SK-N-SH (cell line): ENCODE measurements at regions not wholly inside any gene's neighbourhood (a gene's known extent, or its start where the extent isn't known, plus 50 kb on each side); places are given as distances from the start of the nearest gene placed in this dataset.

Experiments
- CTCF ChIA-PET: fragments of 300-600, 350-600 bp; formaldehyde crosslinking; extraction: SDS; loops from one replicate; lab custom pipeline; 2021; lab: Yijun Ruan, JAX
- POLR2A ChIA-PET: fragments of 350-600 bp; sonication (Branson Sonifier 250); formaldehyde crosslinking; extraction: SDS; loops from one replicate; lab custom pipeline; 2020; ENCODE audit warnings: antibody characterized with exemption, inconsistent platforms; lab: Yijun Ruan, JAX
- DNase-seq: peaks from one replicate; pipeline ENCODE4 v3.0.0; 2012
- H2AFZ ChIP-seq: fragments of 200-600 bp; sonication (generic); 2 replicates; pipeline ENCODE4 v1.8.1; 2016; ENCODE audit warnings: antibody characterized with exemption, mild to moderate bottlenecking, low read depth
- H3F3A ChIP-seq: fragments of 200-600 bp; sonication (generic); replicated peaks from 2 replicates; pipeline ENCODE3; 2016; ENCODE audit warnings: antibody characterized with exemption, mild to moderate bottlenecking; ENCODE audit not compliant: insufficient read depth
- H3K27ac ChIP-seq, 2 experiments: fragments of 200-500 bp in 1 of 2; fragments of 200-600 bp in 1 of 2; sonication (Bioruptor generic) in 1 of 2; sonication (generic), shearing (Covaris generic) in 1 of 2; 2 replicates each; pipeline versions ENCODE4 v1.5.1 to v1.6.1; 2014 to 2016; ENCODE audit warnings: low read depth in 2 of 2, inconsistent platforms in 1 of 2, low read length in 1 of 2, mild to moderate bottlenecking in 1 of 2, mixed read lengths in 1 of 2
- H3K27me3 ChIP-seq: fragments of 200-600 bp; sonication (generic), shearing (Covaris generic); 2 replicates; pipeline ENCODE4 v1.6.1; 2016; ENCODE audit warnings: mixed run types; ENCODE audit not compliant: insufficient read depth
- H3K36me3 ChIP-seq, 2 experiments: fragments of 200-500 bp in 1 of 2; fragments of 200-600 bp in 1 of 2; sonication (Bioruptor generic) in 1 of 2; sonication (generic) in 1 of 2; replicated peaks in 1 of 2; 2 replicates each; pipeline versions ENCODE3 to v1.5.1; 2014 to 2016; ENCODE audit warnings: low read length in 1 of 2, mild to moderate bottlenecking in 1 of 2; ENCODE audit not compliant: insufficient read depth in 2 of 2, control insufficient read depth in 1 of 2
- H3K4me1 ChIP-seq, 2 experiments: fragments of 200-500 bp in 1 of 2; fragments of 200-600 bp in 1 of 2; sonication (Bioruptor generic) in 1 of 2; sonication (generic), shearing (Covaris generic) in 1 of 2; 2 replicates each; pipeline versions ENCODE4 v1.5.1 to v1.6.1; 2014 to 2016; ENCODE audit warnings: low read depth in 1 of 2, low read length in 1 of 2, mixed run types in 1 of 2; ENCODE audit not compliant: insufficient read depth in 2 of 2, control insufficient read depth in 1 of 2
- H3K4me2 ChIP-seq: fragments of 200-600 bp; sonication (generic), shearing (Covaris generic); 2 replicates; pipeline ENCODE4 v1.6.1; 2017; ENCODE audit warnings: mixed run types
- H3K4me3 ChIP-seq, 2 experiments: fragments of 200-500 bp in 1 of 2; fragments of 200-600 bp in 1 of 2; sonication (Bioruptor generic) in 1 of 2; sonication (generic), shearing (Covaris generic) in 1 of 2; 2 replicates each; pipeline versions ENCODE4 v1.5.1 to v1.8.1; 2014 to 2016; ENCODE audit warnings: low read depth in 2 of 2, inconsistent platforms in 1 of 2, low read length in 1 of 2, mild to moderate bottlenecking in 1 of 2, mixed read lengths in 1 of 2, moderate library complexity in 1 of 2
- H3K79me2 ChIP-seq: fragments of 200-600 bp; sonication (generic); 2 replicates; pipeline ENCODE4 v1.8.1; 2017; ENCODE audit warnings: mild to moderate bottlenecking; ENCODE audit not compliant: insufficient read depth
- H3K9ac ChIP-seq: fragments of 200-600 bp; sonication (generic); 2 replicates; pipeline ENCODE4 v1.6.1; 2017; ENCODE audit warnings: mixed run types
- H3K9me2 ChIP-seq: fragments of 200-600 bp; sonication (generic); 2 replicates; pipeline ENCODE4 v1.6.1; 2017; ENCODE audit warnings: mixed run types
- H3K9me3 ChIP-seq: fragments of 200-600 bp; sonication (generic); 2 replicates; pipeline ENCODE4 v1.6.1; 2017; ENCODE audit warnings: mixed run types, mild to moderate bottlenecking, moderate library complexity
- H4K20me1 ChIP-seq: fragments of 200-600 bp; sonication (generic); 2 replicates; pipeline ENCODE4 v1.6.1; 2017; ENCODE audit warnings: mild to moderate bottlenecking, mixed run types; ENCODE audit not compliant: insufficient read depth
- EP300 ChIP-seq, 2 experiments: IDR thresholded peaks; 2 replicates each; pipeline versions ENCODE4 v1.4.0 to v1.6.1; 2012; ENCODE audit warnings: borderline replicate concordance in 1 of 2, low read depth in 1 of 2, low read length in 1 of 2
- FOXJ3 ChIP-seq: sonication (generic); formaldehyde crosslinking; IDR thresholded peaks from 2 replicates; pipeline ENCODE4 v1.5.1; 2020; ENCODE audit warnings: mild to moderate bottlenecking, missing genetic modification reagents
- FOXM1 ChIP-seq: IDR thresholded peaks from 2 replicates; pipeline ENCODE4 v1.4.0; 2012; ENCODE audit warnings: low read depth, mild to moderate bottlenecking
- GABPA ChIP-seq: IDR thresholded peaks from 2 replicates; pipeline ENCODE4 v1.4.0; 2012; ENCODE audit warnings: low read depth, mild to moderate bottlenecking
- GATA2 ChIP-seq: sonication (generic); formaldehyde crosslinking; IDR thresholded peaks from 2 replicates; pipeline ENCODE4 v1.5.0; 2020; ENCODE audit warnings: mild to moderate bottlenecking, missing genetic modification reagents
- MEF2A ChIP-seq: IDR thresholded peaks from 2 replicates; pipeline ENCODE4 v1.4.0; 2012; ENCODE audit warnings: low read depth, borderline replicate concordance
- MXI1 ChIP-seq: IDR thresholded peaks from 2 replicates; pipeline ENCODE4 v1.6.1; 2012; ENCODE audit warnings: mild to moderate bottlenecking, low read depth, low read length, improper control_type of control experiment
- NRF1 ChIP-seq: IDR thresholded peaks from 2 replicates; pipeline ENCODE4 v1.6.1; 2012; ENCODE audit warnings: low read depth, mild to moderate bottlenecking, low read length
- PBX3 ChIP-seq: IDR thresholded peaks from 2 replicates; pipeline ENCODE4; 2012
- REST ChIP-seq: IDR thresholded peaks from 2 replicates; pipeline ENCODE4 v1.6.1; 2012; ENCODE audit warnings: mild to moderate bottlenecking, low read depth, low read length, moderate library complexity
- SMC3 ChIP-seq: IDR thresholded peaks from 2 replicates; pipeline ENCODE4 v1.6.1; 2012; ENCODE audit warnings: low read depth, low read length, improper control_type of control experiment
- TAF1 ChIP-seq: IDR thresholded peaks from 2 replicates; pipeline ENCODE4 v1.6.1; 2012; ENCODE audit warnings: low read depth, mild to moderate bottlenecking, low read length, moderate library complexity, borderline replicate concordance
- TCF12 ChIP-seq: IDR thresholded peaks from 2 replicates; pipeline ENCODE4 v1.4.0; 2012
- ZBTB33 ChIP-seq: IDR thresholded peaks from 2 replicates; pipeline ENCODE4 v1.4.0; 2012; ENCODE audit warnings: low read depth, borderline replicate concordance
- WGBS: methylation state at CpG from one replicate; pipeline ENCODE4 v1.1.6; 2017; ENCODE audit warnings: low lambda C conversion rate; 5-methylcytosine and 5-hydroxymethylcytosine counted together

- H3K4me1 ChIP-seq, result peaks cover 0 to 2% of the 10 kb centered on the region in 2 experiments; a peak in 1 of 4 replicates
- no peak overlapping the region for H2AFZ ChIP-seq
- no peaks in the 10 kb centered on the region for H3K27me3 ChIP-seq
- H3F3A ChIP-seq, result no peaks in the 10 kb centered on the region
- no peaks in the 10 kb centered on the region for H3K9me2 ChIP-seq
- no peaks in the 10 kb centered on the region for H3K9me3 ChIP-seq
- no peak overlapping the region for H3K9ac ChIP-seq
- DNase-seq, result peak; percentile 22
- H3K27ac ChIP-seq, result no peak overlapping the region
- no peak overlapping the region for H3K4me2 ChIP-seq
- WGBS, result 82% methylated on average over 8 of the region's 8 CpGs
- ChIA-PET CTCF (no interaction called here), POLR2A (no interaction called here)
- no peaks in the 10 kb centered on the region for H4K20me1 ChIP-seq
- no peaks in the 10 kb centered on the region for H3K79me2 ChIP-seq
- no peaks in the 10 kb centered on the region for H3K36me3 ChIP-seq
- no peak for TF ChIP-seq ZBTB33
- 0 out of 2 replicates have a peak, but pooled peaks have one; percentile 22 for TF ChIP-seq PBX3
- no peak for TF ChIP-seq FOXM1
- no peak for TF ChIP-seq TAF1
- H3K4me3 ChIP-seq, result no peak overlapping the region
Measured at GRCh38 chr4:152090543-152090942, 329.7 kb upstream of the GATB start.

GRCh38 chr4:152089584-152089983 is 328.8 kb upstream of the GATB start:
- no peaks in the 10 kb centered on the region; the same call in 1 of the 2 replicates for H3K27me3 ChIP-seq
- WGBS, result 54% methylated on average over 2 of the region's 2 CpGs
- no peak overlapping the region for H3K9ac ChIP-seq
- no peaks in the 10 kb centered on the region for H3K79me2 ChIP-seq
- peaks cover 0 to 2% of the 10 kb centered on the region in 2 experiments; a peak in 1 of 4 replicates for H3K4me1 ChIP-seq
- H3K27ac ChIP-seq, result no peak overlapping the region
- no peaks in the 10 kb centered on the region for H4K20me1 ChIP-seq
- no peak overlapping the region for H3K4me3 ChIP-seq
- POLR2A ChIA-PET, result no interaction called here
- no peaks in the 10 kb centered on the region for H3F3A ChIP-seq
- no peaks in the 10 kb centered on the region for H3K9me2 ChIP-seq
- TF ChIP-seq GATA2, result no peak
- TF ChIP-seq NRF1, result no peak
- no peak for TF ChIP-seq GABPA
- no peak for TF ChIP-seq REST
- TF ChIP-seq EP300 (IDR thresholded peaks at IDR 0.05; ENCODE audit: borderline replicate concordance in 1 of 2, low read depth in 1 of 2, low read length in 1 of 2), result no peak
- no peak for TF ChIP-seq MEF2A
- TF ChIP-seq MXI1, result no peak
- no peak for TF ChIP-seq FOXJ3
- TF ChIP-seq SMC3, result no peak
- TF ChIP-seq TCF12, result no peak
- TF ChIP-seq, all 33 proteins: peak for 0
- no peaks in the 10 kb centered on the region for H3K36me3 ChIP-seq
- H2AFZ ChIP-seq, result no peak overlapping the region
- CTCF ChIA-PET, result no interaction called here
- no peak for DNase-seq
- H3K9me3 ChIP-seq, result no peaks in the 10 kb centered on the region
- H3K4me2 ChIP-seq, result no peak overlapping the region
